GM19025 (cell line): ENCODE measurements at regions not wholly inside any gene's neighbourhood (a gene's known extent, or its start where the extent isn't known, plus 50 kb on each side); places are given as distances from the start of the nearest gene placed in this dataset.

Experiments used
- ATAC-seq: cut with Tn5 transposase; IDR thresholded peaks from one replicate; pipeline ENCODE4 v1.9.1; 2021; ENCODE audit warnings: mild to moderate bottlenecking, low read depth, moderate library complexity; ENCODE audit not compliant: unreplicated experiment

GRCh38 chr17:74024871-74025531 lies 178.5 kb upstream of the RPL38 start:
- no peak for ATAC-seq

DNA sequence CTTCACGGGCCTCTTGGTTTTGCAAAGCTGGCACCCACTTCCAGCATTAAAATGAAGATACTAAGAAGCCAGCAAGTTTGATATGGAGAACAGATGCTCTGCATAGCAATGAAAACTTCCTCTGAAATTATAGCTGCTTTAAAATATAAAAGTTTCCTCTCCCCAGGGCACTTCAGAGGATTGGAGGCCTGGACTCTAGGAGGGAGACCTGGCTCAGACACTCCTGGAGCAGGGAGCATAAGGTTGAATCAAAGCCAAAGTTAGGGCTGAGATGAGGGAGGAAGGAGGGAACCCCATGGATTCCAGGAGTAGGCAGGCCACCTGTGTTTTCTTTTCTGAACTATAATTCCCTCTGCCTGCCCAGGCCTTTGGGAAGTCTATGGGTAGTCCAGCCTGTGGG lies 176.0 kb upstream of the RPL38 start:
- ATAC-seq = no peak

DNA sequence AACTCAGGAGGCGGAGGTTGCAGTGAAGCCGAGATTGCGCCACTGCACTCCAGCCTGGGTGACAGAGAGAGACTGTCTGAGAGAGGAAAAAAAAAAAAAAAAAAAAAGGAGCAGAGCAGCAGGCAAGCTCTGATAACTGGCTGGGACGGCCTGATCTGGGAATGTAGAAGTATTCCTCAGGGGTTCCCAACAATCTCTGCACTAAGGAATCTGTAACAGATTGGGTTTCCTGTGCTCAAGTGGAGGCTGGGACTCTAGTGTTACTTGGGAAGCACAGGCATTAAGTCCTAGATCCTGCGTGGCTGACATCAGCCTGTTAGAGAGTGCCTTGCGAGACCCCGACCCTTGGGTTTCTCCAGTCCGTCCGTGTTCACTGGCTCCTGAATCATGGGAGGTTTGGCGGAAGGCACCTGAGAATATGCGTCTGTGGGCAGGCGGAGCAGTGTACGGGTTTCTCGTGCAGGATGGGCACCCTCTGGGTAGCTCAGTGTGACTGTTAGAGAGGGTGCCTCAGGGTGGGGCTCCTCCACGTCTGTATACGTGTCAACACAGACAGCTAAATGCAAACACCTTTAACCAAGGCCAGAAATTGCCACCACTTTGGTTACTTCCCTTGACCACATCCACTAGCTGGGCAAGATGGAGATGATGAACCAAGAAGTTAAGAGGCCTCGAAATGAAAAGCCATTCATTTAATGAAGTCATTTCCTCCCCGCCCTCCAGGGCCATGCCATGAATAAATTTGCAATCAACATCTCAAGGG lies 174.9 kb upstream of the RPL38 start:
- ATAC-seq = no peak

DNA sequence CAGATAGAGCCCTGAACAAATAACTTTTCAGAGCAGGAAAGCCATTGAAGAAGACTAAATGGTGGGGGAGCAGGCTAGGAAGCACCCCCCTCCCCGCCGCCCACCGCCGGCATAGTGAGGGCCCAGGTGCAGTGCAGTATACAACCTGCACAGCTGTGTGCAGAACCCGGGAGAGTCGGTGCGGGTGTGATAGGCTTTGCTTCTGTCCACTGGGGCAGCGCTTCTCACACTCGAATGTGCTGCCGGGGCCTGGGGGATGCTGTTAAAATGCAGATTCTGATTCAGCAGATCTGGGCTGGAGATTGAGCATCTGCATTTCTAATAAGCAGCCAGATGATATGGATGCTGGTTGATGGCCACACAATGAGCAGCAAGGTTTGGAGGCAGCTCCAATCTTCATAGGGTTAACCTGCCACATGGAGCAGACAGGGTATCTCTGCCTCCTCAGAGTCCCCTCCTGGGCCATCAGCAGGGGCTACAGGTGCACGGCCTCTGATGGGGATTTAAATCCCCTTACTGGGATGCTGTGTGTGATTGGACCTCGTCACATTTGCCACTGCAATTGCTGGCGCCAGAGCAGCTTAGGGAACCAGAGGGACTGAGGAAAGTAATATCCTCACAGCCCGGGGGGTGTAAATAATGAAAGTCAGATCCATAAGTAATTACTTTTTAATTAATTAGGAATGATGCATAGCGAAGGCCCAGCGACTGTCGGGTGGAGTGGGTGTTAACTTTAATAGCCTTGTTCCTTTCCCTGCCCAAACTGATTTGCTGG lies 172.0 kb upstream of the RPL38 start:
- no peak for ATAC-seq

- no peak for ATAC-seq
These were observed 171.3 kb upstream of the RPL38 start for GRCh38 chr17:74032222-74032621.

DNA sequence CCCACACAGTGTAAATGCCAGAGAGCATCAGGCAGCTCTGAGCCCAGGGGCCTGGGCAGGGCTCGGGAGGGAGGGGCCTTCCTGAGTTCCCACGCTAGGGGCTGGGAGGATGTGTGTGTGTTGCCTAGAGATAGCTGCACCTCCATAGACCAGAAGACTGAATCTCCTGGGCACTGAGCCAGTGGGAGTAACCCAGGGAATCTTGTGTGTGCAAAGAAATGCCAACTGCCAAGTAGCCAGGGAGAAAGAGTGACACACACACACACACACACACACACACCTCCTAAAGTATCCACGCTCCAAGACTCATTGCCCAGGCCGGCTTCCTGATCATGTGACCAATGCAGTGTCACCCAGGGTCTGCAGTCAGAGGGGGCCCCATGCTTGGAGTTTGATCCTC lies 166.2 kb upstream of the RPL38 start:
- no peak for ATAC-seq

DNA sequence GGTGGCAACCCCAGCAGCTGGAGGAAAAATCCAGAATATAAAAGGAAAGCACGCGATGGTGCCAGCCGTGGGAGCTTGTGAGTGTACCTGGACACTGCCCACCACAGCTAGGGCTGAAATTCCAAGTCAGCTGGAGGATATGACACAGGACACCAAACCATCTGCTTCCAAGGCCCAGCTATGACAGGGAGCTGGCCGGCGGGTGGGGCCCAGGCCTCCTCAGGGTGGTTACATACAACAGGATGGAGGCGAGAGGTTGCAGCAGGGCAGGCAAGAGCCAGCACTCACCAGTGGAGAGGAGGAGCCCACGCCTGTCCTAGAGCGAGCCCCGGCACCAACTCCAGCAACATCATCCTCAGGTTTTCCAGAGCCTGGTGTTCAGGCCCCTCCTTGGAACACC lies 163.2 kb upstream of the RPL38 start:
- no peak for ATAC-seq

DNA sequence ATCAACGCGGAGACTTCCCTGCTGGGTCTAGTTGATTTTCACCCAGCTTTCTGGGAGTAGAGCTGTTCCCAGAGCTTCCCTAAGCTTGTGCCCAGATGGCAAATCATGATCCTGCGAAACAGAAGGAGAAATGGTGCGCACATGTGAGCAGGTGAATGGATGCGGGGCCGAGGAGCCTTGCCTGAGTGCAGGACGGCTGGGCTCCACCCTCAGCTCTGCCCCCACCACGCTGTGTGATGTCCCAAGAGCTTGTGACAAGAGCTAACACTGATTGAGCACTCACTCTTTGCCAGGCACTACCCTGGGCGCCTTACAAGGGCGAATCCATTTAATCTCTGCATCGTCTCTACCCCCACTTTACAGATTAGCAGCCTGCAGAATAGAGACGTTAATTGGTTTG lies 162.7 kb upstream of the RPL38 start:
- no peak for ATAC-seq

DNA sequence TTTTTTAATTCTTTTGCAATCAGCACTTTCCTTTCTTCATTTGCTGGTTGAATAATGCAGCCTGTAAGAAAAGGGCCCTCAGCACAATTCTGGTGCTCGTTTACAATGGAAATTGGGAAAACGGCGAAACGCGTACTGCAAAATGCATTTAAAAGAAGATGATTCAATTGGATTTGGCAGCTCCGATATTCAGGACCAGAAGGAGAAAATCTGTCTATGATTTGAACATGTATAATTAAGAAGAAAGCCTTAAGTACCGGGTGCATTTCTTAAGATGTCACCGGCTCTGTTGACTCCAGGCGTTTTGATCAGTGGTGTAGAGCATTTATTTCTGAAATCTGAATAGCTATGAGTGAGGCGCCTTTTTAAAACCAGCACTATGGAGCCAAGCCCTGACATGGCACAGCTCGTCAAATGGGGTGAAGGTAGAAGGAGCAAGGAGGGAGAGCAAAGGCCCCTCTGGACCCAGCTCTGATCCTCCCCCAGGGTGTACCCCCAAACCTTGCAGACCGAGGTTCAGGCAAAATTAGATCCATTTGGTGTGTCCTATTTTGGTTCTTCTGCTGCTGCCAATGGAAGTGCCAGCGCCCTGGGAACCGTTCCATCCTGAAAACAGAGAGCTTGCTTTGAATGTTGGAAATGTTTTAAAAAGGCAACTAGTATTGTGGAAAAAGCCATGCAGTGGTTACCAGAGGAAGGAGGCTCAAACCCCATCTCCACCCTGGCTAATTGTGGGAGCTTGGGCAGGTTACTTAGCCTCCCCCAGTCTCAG lies 161.4 kb upstream of the RPL38 start:
- ATAC-seq = no peak

- ATAC-seq = no peak
These were observed 160.6 kb upstream of the RPL38 start for GRCh38 chr17:74042744-74043486.

- no peak for ATAC-seq
These were observed 159.5 kb upstream of the RPL38 start for GRCh38 chr17:74043976-74044375.

DNA sequence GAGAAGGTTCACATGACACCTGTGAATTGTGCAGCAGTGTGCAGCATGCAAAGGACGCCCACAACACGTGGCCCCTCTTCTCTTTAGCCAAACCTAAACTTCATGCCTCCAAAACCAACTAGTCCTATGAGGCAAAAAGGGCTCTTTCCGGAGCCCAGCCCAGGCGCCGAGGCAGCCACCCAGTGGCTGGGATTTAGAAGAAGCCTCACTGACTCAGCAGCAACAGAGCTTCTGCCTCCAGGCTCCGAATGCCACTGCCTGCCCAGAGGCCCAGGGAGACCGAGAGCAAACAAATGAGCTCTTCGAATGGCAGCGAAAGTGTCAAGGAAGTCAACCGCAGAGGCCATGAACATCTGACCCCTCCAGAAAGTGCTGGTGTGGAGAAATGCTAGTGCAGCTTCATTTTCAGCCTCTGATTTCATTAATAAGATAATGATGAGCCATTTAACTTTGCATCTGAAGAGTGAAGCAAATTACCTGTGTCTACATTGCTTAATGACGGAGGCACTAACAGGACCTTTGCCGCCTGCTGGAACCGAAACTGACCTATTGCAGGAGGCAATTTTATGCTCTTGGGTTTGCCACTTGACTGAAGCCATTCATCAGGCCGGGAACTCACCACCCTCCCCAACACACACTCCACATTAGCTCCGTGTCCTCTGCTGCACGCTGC lies 157.7 kb upstream of the RPL38 start:
- no peak for ATAC-seq

DNA sequence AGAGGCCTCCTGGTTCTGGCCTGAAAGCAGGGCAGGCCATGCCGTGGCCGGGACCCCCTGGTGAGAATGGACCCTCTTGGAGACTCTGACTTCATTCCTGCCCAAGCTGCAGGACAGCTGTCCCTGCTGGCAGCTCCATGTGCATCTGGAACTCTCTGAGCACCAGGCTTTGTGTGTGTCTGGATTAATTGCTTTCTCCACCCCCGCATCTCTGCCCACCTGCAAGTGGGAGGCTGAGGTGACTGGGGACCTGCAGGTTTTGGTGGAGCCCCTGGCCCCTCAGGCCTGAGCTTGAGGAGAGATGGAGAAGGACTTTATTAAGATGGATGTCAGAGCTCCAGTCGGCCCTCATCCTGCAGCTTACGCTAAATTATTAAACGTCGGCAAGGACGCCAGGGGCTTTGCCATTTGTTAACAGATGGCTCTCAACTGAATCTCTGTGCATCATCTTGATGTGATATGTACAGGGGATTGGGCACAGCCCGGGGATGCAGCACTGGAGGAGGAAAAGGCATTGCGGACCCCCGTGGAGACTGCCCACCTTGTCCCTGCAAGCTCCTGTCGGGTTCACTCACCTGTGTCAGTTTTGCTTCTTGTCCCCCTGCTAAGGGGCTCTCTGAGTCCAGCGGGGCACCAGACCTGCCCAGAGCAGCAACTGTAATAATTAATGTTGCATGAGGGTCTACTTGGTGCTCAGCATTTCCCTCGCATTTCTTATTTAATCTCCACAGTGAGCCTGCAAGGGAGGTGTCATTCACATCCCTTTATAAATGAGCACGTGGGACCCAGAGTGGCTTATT lies 154.1 kb upstream of the RPL38 start:
- ATAC-seq = no peak

DNA sequence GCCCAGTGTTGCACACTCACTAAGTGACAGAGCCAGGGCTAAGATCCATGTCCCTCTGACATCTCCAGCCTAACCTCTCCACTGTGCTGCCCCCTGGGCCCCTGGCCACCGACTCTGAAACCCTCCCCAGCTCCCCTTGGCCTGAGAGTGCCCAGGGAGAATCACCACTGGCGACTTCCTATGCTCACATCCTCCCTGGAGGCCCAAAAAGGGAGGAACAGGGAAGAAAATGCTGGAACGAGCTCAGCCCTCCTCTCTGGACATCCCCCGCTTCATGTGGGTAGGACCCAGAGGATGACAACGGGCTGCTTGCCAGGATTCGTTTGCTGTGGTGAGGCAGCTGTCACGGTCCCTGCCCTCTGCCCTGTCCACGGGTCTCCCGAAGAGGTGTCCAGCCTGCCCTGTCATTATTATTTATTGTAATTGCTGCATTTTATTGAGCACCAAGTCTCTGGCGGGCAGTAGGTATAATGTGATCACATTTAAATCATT lies 153.5 kb upstream of the RPL38 start:
- ATAC-seq = no peak

DNA sequence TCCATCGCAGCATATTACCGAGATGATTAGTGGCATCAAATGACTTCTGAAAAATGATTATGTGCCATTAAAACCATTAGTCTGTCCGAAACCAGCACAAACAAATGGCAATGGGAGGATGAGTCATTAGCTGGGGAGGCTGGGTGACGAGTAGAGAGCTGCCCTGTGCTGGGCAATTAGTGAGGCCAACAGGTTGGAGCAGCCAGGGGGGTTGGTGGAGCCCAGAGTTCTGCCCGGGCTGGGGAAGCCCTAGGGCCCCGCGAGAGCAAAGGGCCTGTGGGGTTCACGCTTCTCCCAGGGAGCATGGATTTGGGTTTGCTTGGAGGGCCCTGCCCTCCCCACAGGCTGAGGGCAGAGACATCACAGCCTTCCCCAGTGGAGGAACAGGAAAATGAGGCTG lies 152.1 kb upstream of the RPL38 start:
- ATAC-seq = no peak

DNA sequence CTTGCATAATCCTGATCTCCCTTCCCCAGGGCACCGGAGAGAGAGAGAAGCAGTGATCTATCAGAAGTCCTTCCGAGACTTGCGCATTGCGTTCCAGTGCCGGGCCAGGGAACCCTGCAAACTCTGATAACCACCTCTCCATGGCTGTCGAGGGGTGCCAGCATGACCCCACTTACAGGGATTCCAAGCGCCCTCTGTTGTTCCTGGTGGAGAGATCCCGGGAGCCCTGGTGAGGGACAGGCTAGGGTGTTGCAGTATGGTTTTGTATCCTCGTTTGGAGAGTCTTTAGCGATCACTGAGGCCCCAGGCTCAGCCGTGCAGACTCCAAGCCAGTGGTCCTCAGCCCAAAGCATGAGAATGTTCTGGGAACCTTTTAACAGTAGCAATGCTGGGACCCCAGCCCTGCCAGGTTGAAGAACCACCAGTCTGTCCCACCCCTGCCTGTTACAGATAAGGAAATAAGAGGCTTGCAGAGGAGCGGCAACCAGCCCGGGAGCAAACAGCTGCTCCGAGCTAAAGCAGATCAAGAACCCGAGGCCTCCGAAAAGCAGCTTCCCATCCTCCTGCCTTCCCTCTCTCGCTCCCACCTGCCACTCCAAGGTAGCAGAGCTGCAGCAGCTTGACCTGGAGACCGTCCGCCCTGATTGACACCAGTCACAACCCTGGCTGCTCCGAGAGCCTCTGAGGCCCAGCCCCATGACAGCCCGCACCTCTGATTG lies 150.3 kb upstream of the RPL38 start:
- ATAC-seq = no peak

DNA sequence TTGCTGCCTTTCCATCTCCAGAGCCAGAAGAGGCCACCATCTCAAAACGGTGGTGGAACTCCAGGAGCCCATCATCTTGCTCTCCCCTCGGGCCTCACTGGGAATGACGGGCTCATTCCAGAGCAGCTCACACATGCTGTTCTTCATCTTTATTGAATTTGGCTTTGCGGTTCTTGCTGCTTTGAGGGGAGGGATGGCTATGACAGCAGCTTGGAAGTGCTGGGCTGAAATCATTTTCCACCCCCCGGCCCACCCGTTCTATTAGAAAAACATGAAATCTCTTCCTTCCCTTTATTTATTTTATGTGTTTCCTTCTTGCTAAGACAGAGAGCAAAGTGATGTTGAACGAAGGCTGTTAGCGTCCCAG lies 149.8 kb upstream of the RPL38 start:
- no peak for ATAC-seq

GRCh38 chr17:74054249-74054648 lies 149.2 kb upstream of the RPL38 start:
- ATAC-seq = no peak
